A549 (cell line): ENCODE measurements at regions not wholly inside any gene's neighbourhood (a gene's known extent, or its start where the extent isn't known, plus 50 kb on each side); places are given as distances from the start of the nearest gene placed in this dataset.

ENCODE experiments used
- ATAC-seq, 2 experiments: fragments of 200-7000 bp in 1 of 2; fragments of >200 bp in 1 of 2; cut with Nextera tagmentation in 1 of 2; cut with Tn5 transposase in 1 of 2; 3 replicates each; pipeline versions ENCODE4 v1.8.0 to v1.9.1; 2018 to 2020; ENCODE audit warnings: mild to moderate bottlenecking in 1 of 2, moderate library complexity in 1 of 2
- CTCF ChIA-PET: fragments of 300-600 bp; sonication (Branson Sonifier 250); formaldehyde crosslinking; extraction: SDS; loops from one replicate; lab custom pipeline; 2021; ENCODE audit warnings: antibody characterized with exemption, inconsistent platforms; lab: Yijun Ruan, JAX
- POLR2A ChIA-PET: fragments of 350-600 bp; formaldehyde crosslinking; extraction: SDS; loops from one replicate; lab custom pipeline; 2021; ENCODE audit warnings: antibody characterized with exemption, inconsistent platforms; lab: Yijun Ruan, JAX
- DNase-seq, 2 experiments: peaks; one replicate each; pipeline versions ENCODE4 v3.0.0 to v3.0.0-alpha.2; 2011 to 2016; ENCODE audit warnings: low read depth in 1 of 2, low spot score in 1 of 2
- FAIRE-seq: peaks from 2 replicates; lab custom pipeline; 2011; peaks lifted over from hg19 to GRCh38; lab: Jason Lieb, UNC
- H3K27ac ChIP-seq, 2 experiments: fragments of >200 bp; sonication (Bioruptor Twin); formaldehyde crosslinking; 3 replicates each; pipeline ENCODE4 v1.5.1; 2016 to 2017
- H3K4me1 ChIP-seq: fragments of >200 bp; sonication (Bioruptor Twin); formaldehyde crosslinking; 3 replicates; pipeline ENCODE4 v1.6.1; 2016
- H3K4me2 ChIP-seq: fragments of >200 bp; sonication (Bioruptor Twin); formaldehyde crosslinking; 3 replicates; pipeline ENCODE4 v1.6.1; 2016
- H3K4me3 ChIP-seq: fragments of >200 bp; sonication (Bioruptor Twin); formaldehyde crosslinking; 3 replicates; pipeline ENCODE4 v1.5.1; 2016
- H3K9me3 ChIP-seq: fragments of >200 bp; sonication (Bioruptor Twin); formaldehyde crosslinking; 3 replicates; pipeline ENCODE4 v1.6.1; 2016
- CBX2 ChIP-seq: fragments of 200-600 bp; sonication (generic); IDR thresholded peaks from 2 replicates; pipeline ENCODE4 v1.6.1; 2016; ENCODE audit warnings: low read depth, mild to moderate bottlenecking, borderline replicate concordance
- CTCF ChIP-seq: fragments of >200 bp; sonication (Bioruptor Twin); formaldehyde crosslinking; IDR thresholded peaks from 3 replicates; pipeline ENCODE4 v1.5.1; 2016
- E2F6 ChIP-seq: IDR thresholded peaks from 2 replicates; pipeline ENCODE4 v1.6.1; 2012; ENCODE audit warnings: low read depth, borderline replicate concordance
- EHF ChIP-seq: fragments of 250-450 bp; sonication (Bioruptor Pico); IDR thresholded peaks from 2 replicates; pipeline ENCODE4 v1.5.0; 2020; ENCODE audit warnings: mild to moderate bottlenecking
- EHMT2 ChIP-seq: fragments of 200-600 bp; sonication (generic); IDR thresholded peaks from 2 replicates; pipeline ENCODE4 v1.6.1; 2016; ENCODE audit warnings: antibody characterized with exemption, low read depth, mild to moderate bottlenecking, moderate library complexity
- FOSB ChIP-seq: fragments of 250-450 bp; sonication (Bioruptor Pico); IDR thresholded peaks from 2 replicates; pipeline ENCODE4 v1.5.0; 2020; ENCODE audit warnings: mild to moderate bottlenecking, moderate library complexity
- HES2 ChIP-seq: fragments of >200 bp; sonication (Bioruptor Twin); formaldehyde crosslinking; IDR thresholded peaks from 2 replicates; pipeline ENCODE4 v1.6.1; 2016
- HEYL ChIP-seq: fragments of 250-450 bp; sonication (Bioruptor Pico); IDR thresholded peaks from 2 replicates; pipeline ENCODE4 v1.8.0; 2021; ENCODE audit warnings: mild to moderate bottlenecking, moderate library complexity
- JUNB ChIP-seq: fragments of >200 bp; sonication (Bioruptor Twin); formaldehyde crosslinking; IDR thresholded peaks from 2 replicates; pipeline ENCODE4 v1.6.1; 2016
- KDM1A ChIP-seq: fragments of 200-600 bp; sonication (generic); IDR thresholded peaks from 2 replicates; pipeline ENCODE4 v1.6.1; 2016; ENCODE audit warnings: low read depth, mild to moderate bottlenecking
- MAFK ChIP-seq: fragments of 450-650 bp; IDR thresholded peaks from 2 replicates; pipeline ENCODE4 v1.6.1; 2014; ENCODE audit not compliant: partially characterized antibody
- MYC ChIP-seq: IDR thresholded peaks from 2 replicates; pipeline ENCODE4 v1.6.1; 2012; ENCODE audit warnings: mild to moderate bottlenecking, inconsistent platforms, low read length, improper control_type of control experiment, borderline replicate concordance
- PBX3 ChIP-seq: IDR thresholded peaks from 2 replicates; pipeline ENCODE4 v1.6.1; 2012
- PHF8 ChIP-seq: fragments of 200-600 bp; sonication (generic); IDR thresholded peaks from 2 replicates; pipeline ENCODE4 v1.6.1; 2016; ENCODE audit warnings: low read depth, mild to moderate bottlenecking, antibody characterized with exemption, moderate library complexity, borderline replicate concordance
- POLR2AphosphoS2 ChIP-seq: conservative IDR thresholded peaks from 2 replicates; pipeline ENCODE4 v1.6.1; 2012; ENCODE audit warnings: low read length, improper control_type of control experiment, inconsistent platforms
- RAD21 ChIP-seq, 2 experiments: fragments of >200 bp in 1 of 2; sonication (Bioruptor Twin) in 1 of 2; formaldehyde crosslinking in 1 of 2; IDR thresholded peaks in 1 of 2; conservative IDR thresholded peaks in 1 of 2; 2 replicates in 1 of 2; 3 replicates in 1 of 2; pipeline ENCODE4 v1.6.1; 2012 to 2018; ENCODE audit warnings: inconsistent platforms in 1 of 2
- RARB ChIP-seq: fragments of 250-450 bp; sonication (Bioruptor Pico); IDR thresholded peaks from 2 replicates; pipeline ENCODE4 v1.8.0; 2021; ENCODE audit warnings: mild to moderate bottlenecking, moderate library complexity
- REST ChIP-seq: fragments of 200-600 bp; sonication (generic); IDR thresholded peaks from 2 replicates; pipeline ENCODE4 v1.6.1; 2016; ENCODE audit warnings: antibody characterized with exemption, mild to moderate bottlenecking, moderate library complexity
- RNF2 ChIP-seq: fragments of 200-600 bp; sonication (generic); IDR thresholded peaks from 2 replicates; pipeline ENCODE4 v1.6.1; 2016; ENCODE audit warnings: low read depth, mild to moderate bottlenecking, antibody characterized with exemption, moderate library complexity, borderline replicate concordance
- SMC3 ChIP-seq: fragments of >200 bp; sonication (Bioruptor Twin); formaldehyde crosslinking; IDR thresholded peaks from 3 replicates; pipeline ENCODE4 v1.6.1; 2018; ENCODE audit warnings: inconsistent platforms
- TFCP2L1 ChIP-seq: fragments of 250-450 bp; sonication (Bioruptor Pico); IDR thresholded peaks from 2 replicates; pipeline ENCODE4 v1.5.0; 2021; ENCODE audit warnings: mild to moderate bottlenecking
- USF2 ChIP-seq: fragments of 450-650 bp; IDR thresholded peaks from 2 replicates; pipeline ENCODE4 v1.6.1; 2014; ENCODE audit warnings: antibody characterized with exemption
- ZNF302 ChIP-seq: fragments of 250-450 bp; sonication (Bioruptor Pico); IDR thresholded peaks from 2 replicates; pipeline ENCODE4 v1.9.0; 2021; ENCODE audit warnings: inconsistent platforms, mild to moderate bottlenecking, moderate library complexity
- ZSCAN20 ChIP-seq: fragments of 250-450 bp; sonication (Bioruptor Pico); IDR thresholded peaks from 2 replicates; pipeline ENCODE4 v1.8.0; 2022; ENCODE audit warnings: mild to moderate bottlenecking, moderate library complexity
- WGBS: methylation state at CpG from one replicate; pipeline ENCODE4 v1.1.6; 2017; ENCODE audit errors: missing lambda C conversion rate; 5-methylcytosine and 5-hydroxymethylcytosine counted together

- Histone ChIP-seq H3K4me3 (no peak overlapping the region), H3K9me3 (no peaks in the 10 kb centered on the region), H3K27ac (no peak overlapping the region), H3K4me1 (no peaks in the 10 kb centered on the region)
- ATAC-seq (no peak), FAIRE-seq (no peak), DNase-seq (peak in 1 of 2 experiments; percentile 20)
- 59% methylated on average over 3 of the region's 3 CpGs for WGBS
- POLR2A ChIA-PET, result no interaction called here
- CTCF ChIA-PET, result interaction anchor here (0.9 to 2.0 kb wide), 7 partner anchors 8 to 291 kb away, joined by 3 to 17 read pairs (median 5); partner anchors contain the start of gene CCR5
- TF ChIP-seq HEYL (no peak), REST (no peak), PHF8 (no peak), RNF2 (no peak), PBX3 (no peak), ZSCAN20 (CRISPR knock-in tag) (no peak), E2F6 (no peak), EHF (CRISPR knock-in tag) (no peak), MYC (no peak), RAD21 (conservative IDR thresholded peaks at IDR 0.05 in 1 of 2, IDR thresholded peaks at IDR 0.05 in 1 of 2) (peak in 1 of 2 experiments; percentile 38; a peak in 3 of 5 replicates), KDM1A (no peak), RARB (no peak), JUNB (no peak), CBX2 (no peak), MAFK (no peak), EHMT2 (no peak), SMC3 (0 out of 3 replicates have a peak, but pooled peaks have one; percentile 25), HES2 (no peak), USF2 (no peak), POLR2AphosphoS2 (no peak), TFCP2L1 (CRISPR knock-in tag) (no peak), ZNF302 (no peak), FOSB (CRISPR knock-in tag) (no peak), CTCF (peak; percentile 22)
- TF ChIP-seq, all 56 proteins: peak for 3
- no peak overlapping the region for H3K4me2 ChIP-seq
Measured at GRCh38 chr3:46087871-46088270, 60.6 kb upstream of the XCR1 start.
